ENCODE measurements at regions not wholly inside any gene's neighbourhood (a gene's known extent, or its start where the extent isn't known, plus 50 kb on each side); places are given as distances from the start of the nearest gene placed in this dataset.

GRCh38 chr5:74301576-74301975 is 339.0 kb downstream of the ENC1 start:
- TF ChIP-seq, protein P1, sequence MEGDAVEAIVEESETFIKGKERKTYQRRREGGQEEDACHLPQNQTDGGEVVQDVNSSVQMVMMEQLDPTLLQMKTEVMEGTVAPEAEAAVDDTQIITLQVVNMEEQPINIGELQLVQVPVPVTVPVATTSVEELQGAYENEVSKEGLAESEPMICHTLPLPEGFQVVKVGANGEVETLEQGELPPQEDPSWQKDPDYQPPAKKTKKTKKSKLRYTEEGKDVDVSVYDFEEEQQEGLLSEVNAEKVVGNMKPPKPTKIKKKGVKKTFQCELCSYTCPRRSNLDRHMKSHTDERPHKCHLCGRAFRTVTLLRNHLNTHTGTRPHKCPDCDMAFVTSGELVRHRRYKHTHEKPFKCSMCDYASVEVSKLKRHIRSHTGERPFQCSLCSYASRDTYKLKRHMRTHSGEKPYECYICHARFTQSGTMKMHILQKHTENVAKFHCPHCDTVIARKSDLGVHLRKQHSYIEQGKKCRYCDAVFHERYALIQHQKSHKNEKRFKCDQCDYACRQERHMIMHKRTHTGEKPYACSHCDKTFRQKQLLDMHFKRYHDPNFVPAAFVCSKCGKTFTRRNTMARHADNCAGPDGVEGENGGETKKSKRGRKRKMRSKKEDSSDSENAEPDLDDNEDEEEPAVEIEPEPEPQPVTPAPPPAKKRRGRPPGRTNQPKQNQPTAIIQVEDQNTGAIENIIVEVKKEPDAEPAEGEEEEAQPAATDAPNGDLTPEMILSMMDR (IDR thresholded peaks at IDR 0.05; ENCODE audit: extremely low read depth, low read depth, low read length): no peak
- no peak overlapping the region for H3K27ac ChIP-seq (ENCODE audit: low read depth, low read length)
- no peaks in the 10 kb centered on the region for H3K4me1 ChIP-seq (ENCODE audit: insufficient read depth, low read length)
- no peaks in the 10 kb centered on the region for H4K20me1 ChIP-seq (ENCODE audit: insufficient read depth, low read length)
- no peaks in the 10 kb centered on the region for H3K36me3 ChIP-seq (ENCODE audit: insufficient read depth, low read length)
- no peaks in the 10 kb centered on the region for H3K79me2 ChIP-seq (ENCODE audit: insufficient read depth, low read length)
- DNase-seq (ENCODE audit: insufficient read length, low spot score, missing footprints): no peak
- no peak overlapping the region for H3K4me2 ChIP-seq (ENCODE audit: insufficient read depth, low read length)
- H3K27me3 ChIP-seq (ENCODE audit: insufficient read depth, low read length): no peaks in the 10 kb centered on the region
- H3K9me3 ChIP-seq (ENCODE audit: low read depth, low read length): no peaks in the 10 kb centered on the region
- H3K4me3 ChIP-seq (ENCODE audit: insufficient read depth, low read length): no peak overlapping the region
- H2AFZ ChIP-seq (ENCODE audit: low read length): no peak overlapping the region

DNA sequence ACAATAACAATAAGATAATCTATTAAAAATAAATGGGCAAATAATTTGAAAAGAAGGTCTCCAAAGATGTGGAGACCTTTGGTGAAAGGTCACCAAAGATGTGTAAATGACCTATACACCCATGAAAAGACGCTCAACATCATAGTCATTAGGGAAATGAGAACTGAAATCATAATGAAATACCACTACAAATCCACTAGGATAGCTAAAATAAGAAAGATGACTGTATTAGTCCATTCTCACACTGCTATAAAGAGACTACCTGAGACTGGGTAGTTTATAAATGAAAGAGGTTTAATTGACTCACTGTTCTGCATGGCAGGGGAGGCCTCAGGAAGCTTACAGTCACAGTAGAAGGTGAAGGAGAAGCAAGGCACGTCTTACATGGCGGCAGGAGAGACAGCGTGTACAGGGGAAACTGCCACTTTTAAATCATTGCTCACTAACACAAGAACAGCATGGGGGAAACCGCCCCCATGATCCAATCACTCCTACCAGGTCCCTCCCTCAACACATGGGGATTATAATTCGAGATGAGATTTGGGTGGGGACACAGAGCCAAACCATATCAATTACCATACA is 339.6 kb downstream of the ENC1 start:
- no peaks in the 10 kb centered on the region for H3K36me3 ChIP-seq (ENCODE audit: insufficient read depth, low read length)
- H3K4me2 ChIP-seq (ENCODE audit: insufficient read depth, low read length): no peak overlapping the region
- no peaks in the 10 kb centered on the region for H3K79me2 ChIP-seq (ENCODE audit: insufficient read depth, low read length)
- DNase-seq (ENCODE audit: insufficient read length, low spot score, missing footprints): no peak
- TF ChIP-seq, protein P1 (IDR thresholded peaks at IDR 0.05; ENCODE audit: extremely low read depth, low read depth, low read length): no peak
- H3K4me1 ChIP-seq (ENCODE audit: insufficient read depth, low read length): no peaks in the 10 kb centered on the region
- H2AFZ ChIP-seq (ENCODE audit: low read length): no peak overlapping the region
- H3K27ac ChIP-seq (ENCODE audit: low read depth, low read length): no peak overlapping the region
- H3K4me3 ChIP-seq (ENCODE audit: insufficient read depth, low read length): no peak overlapping the region
- H4K20me1 ChIP-seq (ENCODE audit: insufficient read depth, low read length): no peaks in the 10 kb centered on the region
- no peaks in the 10 kb centered on the region for H3K9me3 ChIP-seq (ENCODE audit: low read depth, low read length)
- no peaks in the 10 kb centered on the region for H3K27me3 ChIP-seq (ENCODE audit: insufficient read depth, low read length)

DNA sequence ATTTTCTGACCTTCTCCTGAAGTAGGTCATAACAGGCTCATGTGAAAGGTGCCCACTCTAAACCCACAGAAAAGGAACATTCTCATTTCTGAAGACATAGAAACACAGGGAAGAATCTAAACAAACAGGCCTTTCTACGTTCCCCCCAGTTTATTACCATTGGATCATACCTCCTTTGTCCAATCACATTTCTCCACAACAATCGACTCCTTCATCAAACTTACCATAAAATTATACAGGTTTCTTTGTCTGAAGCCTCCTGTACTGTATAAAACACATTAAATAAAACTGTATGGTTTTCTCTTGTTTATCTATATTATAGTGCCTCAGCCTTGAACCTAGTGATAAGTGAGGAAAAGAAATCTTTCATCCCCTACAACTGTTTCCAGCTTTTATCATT is 340.7 kb downstream of the ENC1 start:
- no peak for DNase-seq (ENCODE audit: insufficient read length, low spot score, missing footprints)
- no peak overlapping the region for H2AFZ ChIP-seq (ENCODE audit: low read length)
- H3K4me1 ChIP-seq (ENCODE audit: insufficient read depth, low read length): no peaks in the 10 kb centered on the region
- no peaks in the 10 kb centered on the region for H3K79me2 ChIP-seq (ENCODE audit: insufficient read depth, low read length)
- no peaks in the 10 kb centered on the region for H3K36me3 ChIP-seq (ENCODE audit: insufficient read depth, low read length)
- no peaks in the 10 kb centered on the region for H4K20me1 ChIP-seq (ENCODE audit: insufficient read depth, low read length)
- H3K4me2 ChIP-seq (ENCODE audit: insufficient read depth, low read length): no peak overlapping the region
- TF ChIP-seq, protein P1 (IDR thresholded peaks at IDR 0.05; ENCODE audit: extremely low read depth, low read depth, low read length): peak; percentile 1
- no peaks in the 10 kb centered on the region for H3K9me3 ChIP-seq (ENCODE audit: low read depth, low read length)
- no peak overlapping the region for H3K27ac ChIP-seq (ENCODE audit: low read depth, low read length)
- H3K4me3 ChIP-seq (ENCODE audit: insufficient read depth, low read length): no peak overlapping the region
- no peaks in the 10 kb centered on the region for H3K27me3 ChIP-seq (ENCODE audit: insufficient read depth, low read length)

GRCh38 chr5:74296685-74297408 is 343.7 kb downstream of the ENC1 start:
- H3K27me3 ChIP-seq (ENCODE audit: insufficient read depth, low read length): no peaks in the 10 kb centered on the region
- H3K79me2 ChIP-seq (ENCODE audit: insufficient read depth, low read length): no peaks in the 10 kb centered on the region
- no peaks in the 10 kb centered on the region for H3K9me3 ChIP-seq (ENCODE audit: low read depth, low read length)
- no peak overlapping the region for H3K27ac ChIP-seq (ENCODE audit: low read depth, low read length)
- no peaks in the 10 kb centered on the region for H3K36me3 ChIP-seq (ENCODE audit: insufficient read depth, low read length)
- TF ChIP-seq, protein P1 (IDR thresholded peaks at IDR 0.05; ENCODE audit: extremely low read depth, low read depth, low read length): no peak
- H3K4me2 ChIP-seq (ENCODE audit: insufficient read depth, low read length): no peak overlapping the region
- no peak overlapping the region for H2AFZ ChIP-seq (ENCODE audit: low read length)
- peaks cover 6% of the 10 kb centered on the region for H3K4me1 ChIP-seq (ENCODE audit: insufficient read depth, low read length)
- H3K4me3 ChIP-seq (ENCODE audit: insufficient read depth, low read length): no peak overlapping the region
- DNase-seq (ENCODE audit: insufficient read length, low spot score, missing footprints): no peak
- no peaks in the 10 kb centered on the region for H4K20me1 ChIP-seq (ENCODE audit: insufficient read depth, low read length)
